HL-60 (cell line): ENCODE measurements at regions not wholly inside any gene's neighbourhood (a gene's known extent, or its start where the extent isn't known, plus 50 kb on each side); places are given as distances from the start of the nearest gene placed in this dataset.

Experiments
- DNase-seq, 2 experiments: peaks; one replicate each; pipeline ENCODE4 v3.0.0-alpha.2; 2010 to 2020; ENCODE audit warnings: low read depth in 1 of 2, low spot score in 1 of 2
- H3K27ac ChIP-seq: fragments of 250-450 bp; sonication (Bioruptor Pico); replicated peaks from 2 replicates; pipeline ENCODE4 v1.5.1; 2020; ENCODE audit warnings: mild to moderate bottlenecking, moderate library complexity
- H3K27me3 ChIP-seq: fragments of 250-450 bp; sonication (Bioruptor Pico); 2 replicates; pipeline ENCODE4 v1.5.1; 2021; ENCODE audit warnings: mild to moderate bottlenecking, moderate library complexity; ENCODE audit not compliant: insufficient read depth, poor library complexity, severe bottlenecking
- H3K4me3 ChIP-seq: replicated peaks from 2 replicates; pipeline ENCODE4 v1.5.1; 2011; ENCODE audit warnings: mild to moderate bottlenecking, control low read depth, low read length; ENCODE audit not compliant: insufficient read depth
- GABPA ChIP-seq: IDR thresholded peaks from 2 replicates; pipeline ENCODE4 v1.6.1; 2012; ENCODE audit warnings: low read depth
- POLR2AphosphoS5 ChIP-seq: IDR thresholded peaks from 2 replicates; pipeline ENCODE4 v1.6.1; 2012; ENCODE audit warnings: low read depth
- REST ChIP-seq: IDR thresholded peaks from 2 replicates; pipeline ENCODE4 v1.6.1; 2012; ENCODE audit warnings: low read depth; ENCODE audit not compliant: insufficient replicate concordance
- SPI1 ChIP-seq: IDR thresholded peaks from 2 replicates; pipeline ENCODE4 v1.6.1; 2012; ENCODE audit warnings: low read depth, mild to moderate bottlenecking, borderline replicate concordance
- TF ChIP-seq, protein P1 (sequence below): IDR thresholded peaks from one replicate; pipeline ENCODE4 v1.5.1; 2011; ENCODE audit warnings: low read length, control low read depth, inconsistent platforms; ENCODE audit not compliant: insufficient read depth

GRCh38 chr6:87772597-87773530 is 70.8 kb upstream of the AKIRIN2 start:
- Histone ChIP-seq H3K27me3 (no peaks in the 10 kb centered on the region), H3K27ac (no peak overlapping the region), H3K4me3 (no peak overlapping the region)
- TF ChIP-seq POLR2AphosphoS5 (no peak), REST (no peak), GABPA (no peak), SPI1 (no peak)
- TF ChIP-seq, protein P1, sequence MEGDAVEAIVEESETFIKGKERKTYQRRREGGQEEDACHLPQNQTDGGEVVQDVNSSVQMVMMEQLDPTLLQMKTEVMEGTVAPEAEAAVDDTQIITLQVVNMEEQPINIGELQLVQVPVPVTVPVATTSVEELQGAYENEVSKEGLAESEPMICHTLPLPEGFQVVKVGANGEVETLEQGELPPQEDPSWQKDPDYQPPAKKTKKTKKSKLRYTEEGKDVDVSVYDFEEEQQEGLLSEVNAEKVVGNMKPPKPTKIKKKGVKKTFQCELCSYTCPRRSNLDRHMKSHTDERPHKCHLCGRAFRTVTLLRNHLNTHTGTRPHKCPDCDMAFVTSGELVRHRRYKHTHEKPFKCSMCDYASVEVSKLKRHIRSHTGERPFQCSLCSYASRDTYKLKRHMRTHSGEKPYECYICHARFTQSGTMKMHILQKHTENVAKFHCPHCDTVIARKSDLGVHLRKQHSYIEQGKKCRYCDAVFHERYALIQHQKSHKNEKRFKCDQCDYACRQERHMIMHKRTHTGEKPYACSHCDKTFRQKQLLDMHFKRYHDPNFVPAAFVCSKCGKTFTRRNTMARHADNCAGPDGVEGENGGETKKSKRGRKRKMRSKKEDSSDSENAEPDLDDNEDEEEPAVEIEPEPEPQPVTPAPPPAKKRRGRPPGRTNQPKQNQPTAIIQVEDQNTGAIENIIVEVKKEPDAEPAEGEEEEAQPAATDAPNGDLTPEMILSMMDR: no peak
- no peak for DNase-seq

GRCh38 chr6:87767478-87767877 is 65.4 kb upstream of the AKIRIN2 start:
- H3K27me3 ChIP-seq: no peaks in the 10 kb centered on the region
- no peak overlapping the region for H3K27ac ChIP-seq
- TF ChIP-seq, protein P1: no peak
- TF ChIP-seq SPI1 (peak; percentile 56; the same call in 1 of the 2 replicates), REST (no peak), POLR2AphosphoS5 (no peak)
- peak in 1 of 2 experiments; percentile 11 for DNase-seq
- no peak overlapping the region for H3K4me3 ChIP-seq

- no peak overlapping the region for H3K27ac ChIP-seq
- H3K4me3 ChIP-seq: no peak overlapping the region
- H3K27me3 ChIP-seq: no peaks in the 10 kb centered on the region
- TF ChIP-seq GABPA (no peak), POLR2AphosphoS5 (no peak), SPI1 (no peak), REST (no peak)
- TF ChIP-seq, protein P1: no peak
- no peak for DNase-seq
These were observed 64.2 kb upstream of the AKIRIN2 start for GRCh38 chr6:87766211-87766610.
